CD4-positive, alpha-beta T cell (primary cell): ENCODE measurements at regions not wholly inside any gene's neighbourhood (a gene's known extent, or its start where the extent isn't known, plus 50 kb on each side); places are given as distances from the start of the nearest gene placed in this dataset.

Source experiments
- ATAC-seq: fragments of 200-7000 bp; cut with Tn5 transposase; one replicate; pipeline ENCODE4 v1.10.0; 2022; ENCODE audit warnings: mild to moderate bottlenecking; ENCODE audit not compliant: poor library complexity
- CTCF ChIA-PET: fragments of 350-600 bp; sonication (Branson Sonifier 250); formaldehyde crosslinking; loops from one replicate; lab custom pipeline; 2021; ENCODE audit warnings: antibody characterized with exemption, inconsistent platforms; lab: Charles Lee
- POLR2A ChIA-PET: fragments of 350-600 bp; sonication (Branson Sonifier 250); formaldehyde crosslinking; loops from one replicate; lab custom pipeline; 2021; ENCODE audit warnings: antibody characterized with exemption, inconsistent platforms; lab: Charles Lee
- DNase-seq, 14 experiments: peaks; one replicate each; pipeline ENCODE4 v3.0.0-alpha.2; 2013 to 2020; ENCODE audit warnings: mixed read lengths in 2 of 14
- H3K27ac ChIP-seq, 2 donors: one replicate each; pipeline versions ENCODE4 v1.5.1 to v1.7.0; 2013; ENCODE audit warnings: low read length in 2 of 2, low read depth in 1 of 2, mild to moderate bottlenecking in 1 of 2
- H3K27me3 ChIP-seq, 2 experiments: 1 replicate in 1 of 2; 2 replicates in 1 of 2; pipeline versions ENCODE4 v1.6.1 to v1.7.0; 2013; ENCODE audit warnings: low read length in 2 of 2, control low read depth in 1 of 2, mild to moderate bottlenecking in 1 of 2, moderate library complexity in 1 of 2; ENCODE audit not compliant: insufficient read depth in 2 of 2, control insufficient read depth in 1 of 2
- H3K36me3 ChIP-seq: one replicate; pipeline ENCODE4 v1.6.1; 2013; ENCODE audit warnings: low read length, control low read depth; ENCODE audit not compliant: insufficient read depth
- H3K4me1 ChIP-seq: one replicate; pipeline ENCODE4 v1.6.1; 2013; ENCODE audit warnings: low read length, control low read depth; ENCODE audit not compliant: insufficient read depth
- H3K4me3 ChIP-seq: one replicate; pipeline ENCODE4 v1.5.1; 2013; ENCODE audit warnings: mild to moderate bottlenecking, low read length, moderate library complexity
- H3K9me3 ChIP-seq, 2 experiments: 1 replicate in 1 of 2; 2 replicates in 1 of 2; pipeline versions ENCODE4 v1.6.1 to v1.7.0; 2013; ENCODE audit warnings: low read length in 2 of 2, mild to moderate bottlenecking in 2 of 2, control low read depth in 1 of 2, moderate library complexity in 1 of 2; ENCODE audit not compliant: control insufficient read depth in 1 of 2, insufficient read depth in 1 of 2
- H3K27ac Mint-ChIP-seq: one replicate; pipeline ENCODE4 v1.8.0; 2020; ENCODE audit warnings: mixed read lengths
- H3K27me3 Mint-ChIP-seq: one replicate; pipeline ENCODE4 v1.8.0; 2021; ENCODE audit warnings: mixed read lengths
- H3K36me3 Mint-ChIP-seq: one replicate; pipeline ENCODE4 v1.8.0; 2021; ENCODE audit warnings: low read depth, mixed read lengths
- H3K4me1 Mint-ChIP-seq: one replicate; pipeline ENCODE4 v1.8.0; 2021; ENCODE audit warnings: low read depth, mixed read lengths
- H3K4me3 Mint-ChIP-seq: one replicate; pipeline ENCODE4 v1.8.0; 2020; ENCODE audit warnings: mild to moderate bottlenecking, mixed read lengths
- H3K9me3 Mint-ChIP-seq: one replicate; pipeline ENCODE4 v1.8.0; 2020; ENCODE audit warnings: mixed read lengths
- CTCF ChIP-seq: fragments of 200-600 bp; IDR thresholded peaks from one replicate; pipeline ENCODE4 v1.8.0; 2022; ENCODE audit warnings: antibody characterized with exemption, mild to moderate bottlenecking
- intact Hi-C, 2 experiments: fragments of 100-400 bp; cut with DNase I in 1 of 2; cut with micrococcal nuclease in 1 of 2; formaldehyde crosslinking; loops; one replicate each; pipeline versions ENCODE4 v1.15.1 to v1.9.0; 2023 to 2025; cut with DNase I, micrococcal nuclease

DNA sequence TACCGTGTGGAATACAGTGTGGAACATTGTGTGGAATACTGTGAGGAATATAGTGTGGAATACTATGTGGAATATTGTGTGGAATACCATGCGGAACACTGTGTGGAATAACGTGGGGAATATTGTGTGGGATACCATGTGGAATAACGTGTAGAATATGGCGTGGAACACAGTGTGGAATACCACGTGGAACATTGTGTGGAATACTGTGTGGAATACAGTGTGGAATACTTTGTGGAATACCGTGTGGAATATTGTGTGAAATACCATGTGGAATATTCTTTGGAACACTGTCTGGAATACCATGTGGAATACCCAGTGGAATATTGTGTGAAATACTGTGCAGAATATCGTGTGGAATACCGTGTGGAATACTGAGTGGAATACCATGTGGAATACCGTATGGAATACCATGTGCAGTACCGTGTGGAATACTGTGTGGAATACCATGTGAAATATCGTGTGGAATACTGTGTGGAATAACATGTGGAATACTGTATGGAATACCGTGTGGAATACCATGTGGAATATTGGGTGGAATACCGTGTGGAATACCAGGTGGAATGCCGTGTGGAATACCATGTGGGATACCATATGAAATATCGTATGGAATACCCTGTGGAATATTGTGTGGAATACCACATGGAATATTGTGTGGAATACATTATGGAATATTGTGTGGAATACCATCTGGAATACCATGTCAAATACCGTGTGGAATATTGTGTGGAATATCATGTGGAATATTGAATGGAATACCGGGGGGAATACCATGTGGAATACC is 133.1 kb upstream of the CHST15 start:
- H3K9me3 Mint-ChIP-seq = no peaks in the 10 kb centered on the region
- intact Hi-C loops = no loop called here

DNA sequence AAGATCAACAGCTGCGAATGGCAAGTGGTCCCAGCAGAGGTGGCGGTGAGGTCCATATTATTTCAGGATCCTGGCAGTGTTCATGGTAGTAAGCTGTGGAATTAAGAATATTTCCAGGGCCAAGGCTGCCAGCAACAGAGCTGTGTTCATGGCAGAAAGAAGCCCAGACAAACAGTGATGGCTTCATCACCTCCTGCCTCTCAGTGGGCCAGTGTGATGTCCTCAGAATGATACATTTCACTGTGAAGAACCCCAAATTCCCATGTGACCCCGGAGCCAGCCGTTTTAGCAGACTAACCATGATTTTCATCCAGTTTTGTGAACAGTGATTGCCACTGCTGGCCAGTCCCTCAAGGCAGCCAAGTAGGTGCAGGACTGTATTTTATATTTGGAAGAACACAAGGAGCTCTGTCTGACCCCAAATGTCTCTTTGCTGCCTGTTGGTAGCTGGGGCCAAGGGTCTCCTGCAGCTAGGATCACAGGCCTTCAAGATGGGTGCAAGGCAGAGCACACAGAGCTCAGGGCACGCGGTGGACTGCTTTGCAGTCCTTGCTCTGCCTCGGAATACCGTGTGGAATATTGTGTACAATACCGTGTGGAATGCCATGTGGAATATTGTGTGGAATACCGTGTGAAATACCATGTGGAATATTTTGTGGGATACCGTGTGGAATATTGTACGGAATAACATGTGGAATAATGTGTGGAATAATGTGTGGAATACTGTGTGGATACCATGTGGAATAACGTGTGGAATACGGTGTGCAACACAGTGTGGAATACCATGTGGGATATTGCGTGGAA is 132.3 kb upstream of the CHST15 start:
- DNase-seq (peak in 8 of 14 experiments; percentile 14 to 63 (median 35)), ATAC-seq (peak; percentile 42)
- ChIA-PET CTCF (no interaction called here), POLR2A (interaction anchor here (0.6 kb wide), 1 partner anchor 73 kb away, joined by 3 read pairs; no protein-coding TSS in a partner anchor)
- Mint-ChIP-seq H3K4me3 (no peak overlapping the region), H3K36me3 (peaks cover 6% of the 10 kb centered on the region), H3K27ac (peak overlapping the region; percentile 72), H3K4me1 (no peaks in the 10 kb centered on the region), H3K9me3 (no peaks in the 10 kb centered on the region), H3K27me3 (no peaks in the 10 kb centered on the region)
- Histone ChIP-seq H3K27me3 (no peaks in the 10 kb centered on the region), H3K4me1 (no peaks in the 10 kb centered on the region), H3K27ac (no peak overlapping the region), H3K36me3 (no peaks in the 10 kb centered on the region), H3K4me3 (no peak overlapping the region), H3K9me3 (peaks cover 0 to 4% of the 10 kb centered on the region in 2 experiments)
- TF ChIP-seq CTCF = no peak
- intact Hi-C loops = no loop called here

More for the DNA sequence above, 133.1 kb upstream of the CHST15 start:
- no peak overlapping the region for H3K27ac ChIP-seq
- Mint-ChIP-seq H3K4me1 (no peaks in the 10 kb centered on the region), H3K4me3 (peak overlapping the region; percentile 34), H3K27me3 (no peaks in the 10 kb centered on the region), H3K27ac (peak overlapping the region; percentile 72), H3K36me3 (peaks cover 6% of the 10 kb centered on the region)
- DNase-seq = peak in 1 of 14 experiments; percentile 11
- H3K27me3 ChIP-seq = no peaks in the 10 kb centered on the region
- no peak for TF ChIP-seq CTCF
- ChIA-PET POLR2A (no interaction called here), CTCF (no interaction called here)
- no peak overlapping the region for H3K4me3 ChIP-seq
- peaks cover 0 to 4% of the 10 kb centered on the region in 2 experiments for H3K9me3 ChIP-seq
- ATAC-seq = no peak
- no peaks in the 10 kb centered on the region for H3K36me3 ChIP-seq
- H3K4me1 ChIP-seq = no peaks in the 10 kb centered on the region

- DNase-seq (no peak), ATAC-seq (no peak)
- H3K4me3 Mint-ChIP-seq = no peak overlapping the region
- no peaks in the 10 kb centered on the region for H3K36me3 ChIP-seq
- peaks cover 6% of the 10 kb centered on the region for H3K36me3 Mint-ChIP-seq
- no peak overlapping the region for H3K4me3 ChIP-seq
- intact Hi-C loops = no loop called here
- no peak for TF ChIP-seq CTCF
- H3K4me1 ChIP-seq = no peaks in the 10 kb centered on the region
- H3K27me3 Mint-ChIP-seq = peaks cover 2% of the 10 kb centered on the region
- peaks cover 0 to 4% of the 10 kb centered on the region in 2 experiments for H3K9me3 ChIP-seq
- H3K4me1 Mint-ChIP-seq = no peaks in the 10 kb centered on the region
- no peaks in the 10 kb centered on the region for H3K9me3 Mint-ChIP-seq
- ChIA-PET POLR2A (interaction anchor here (0.6 kb wide), 1 partner anchor 72 kb away, joined by 3 read pairs; no protein-coding TSS in a partner anchor), CTCF (no interaction called here)
- no peaks in the 10 kb centered on the region for H3K27me3 ChIP-seq
- H3K27ac ChIP-seq = no peak overlapping the region
- peak overlapping the region; percentile 72 for H3K27ac Mint-ChIP-seq
Measured at GRCh38 chr10:124225029-124225466, 131.7 kb upstream of the CHST15 start.
